K562 (cell line): ENCODE measurements at regions not wholly inside any gene's neighbourhood (a gene's known extent, or its start where the extent isn't known, plus 50 kb on each side); places are given as distances from the start of the nearest gene placed in this dataset.

Experiments used
- HNRNPLL ChIP-seq: fragments of 200-400 bp; formaldehyde crosslinking; IDR thresholded peaks from 2 replicates; pipeline ENCODE4 v1.6.1; 2017; ENCODE audit warnings: low read length, low read depth, mild to moderate bottlenecking; ENCODE audit not compliant: poor library complexity, severe bottlenecking
- NFXL1 ChIP-seq: fragments of 450-650 bp; formaldehyde crosslinking; IDR thresholded peaks from 2 replicates; pipeline ENCODE4 v1.4.0; 2021; ENCODE audit warnings: mild to moderate bottlenecking
- POLR2A ChIP-seq: fragments of 450-650 bp; conservative IDR thresholded peaks from 2 replicates; pipeline ENCODE4 v1.6.1; 2016
- RBM17 ChIP-seq: fragments of 200-400 bp; formaldehyde crosslinking; IDR thresholded peaks from 2 replicates; pipeline ENCODE4 v1.6.1; 2017; ENCODE audit warnings: low read depth, mild to moderate bottlenecking, low read length, borderline replicate concordance
- RNF2 ChIP-seq: sonication (generic); IDR thresholded peaks from 2 replicates; pipeline ENCODE4 v1.6.1; 2016
- TRIM28 ChIP-seq: fragments of 450-650 bp; IDR thresholded peaks from 2 replicates; pipeline ENCODE4 v1.6.1; 2017
- TF ChIP-seq, protein P1 (sequence below): fragments of 450-650 bp; IDR thresholded peaks from 2 replicates; pipeline ENCODE4 v1.6.1; 2017; ENCODE audit warnings: antibody characterized with exemption
- TF ChIP-seq, protein P2 (sequence below): fragments of 250-450 bp; sonication (Bioruptor Pico); IDR thresholded peaks from 2 replicates; pipeline ENCODE4 v1.6.1; 2021; ENCODE audit warnings: mild to moderate bottlenecking
- TF ChIP-seq, protein P3 (sequence below): fragments of 450-650 bp; IDR thresholded peaks from 2 replicates; pipeline ENCODE4 v1.6.1; 2014; ENCODE audit warnings: low read depth, mild to moderate bottlenecking, moderate library complexity, borderline replicate concordance

GRCh38 chr5:125976421-125977000 is 446.7 kb upstream of the GRAMD2B start (continued):
- TF ChIP-seq, protein P1, sequence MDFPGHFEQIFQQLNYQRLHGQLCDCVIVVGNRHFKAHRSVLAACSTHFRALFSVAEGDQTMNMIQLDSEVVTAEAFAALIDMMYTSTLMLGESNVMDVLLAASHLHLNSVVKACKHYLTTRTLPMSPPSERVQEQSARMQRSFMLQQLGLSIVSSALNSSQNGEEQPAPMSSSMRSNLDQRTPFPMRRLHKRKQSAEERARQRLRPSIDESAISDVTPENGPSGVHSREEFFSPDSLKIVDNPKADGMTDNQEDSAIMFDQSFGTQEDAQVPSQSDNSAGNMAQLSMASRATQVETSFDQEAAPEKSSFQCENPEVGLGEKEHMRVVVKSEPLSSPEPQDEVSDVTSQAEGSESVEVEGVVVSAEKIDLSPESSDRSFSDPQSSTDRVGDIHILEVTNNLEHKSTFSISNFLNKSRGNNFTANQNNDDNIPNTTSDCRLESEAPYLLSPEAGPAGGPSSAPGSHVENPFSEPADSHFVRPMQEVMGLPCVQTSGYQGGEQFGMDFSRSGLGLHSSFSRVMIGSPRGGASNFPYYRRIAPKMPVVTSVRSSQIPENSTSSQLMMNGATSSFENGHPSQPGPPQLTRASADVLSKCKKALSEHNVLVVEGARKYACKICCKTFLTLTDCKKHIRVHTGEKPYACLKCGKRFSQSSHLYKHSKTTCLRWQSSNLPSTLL: no peak
- no peak for TF ChIP-seq RNF2
- TF ChIP-seq POLR2A: no peak
- TF ChIP-seq TRIM28: no peak
- TF ChIP-seq, protein P2, sequence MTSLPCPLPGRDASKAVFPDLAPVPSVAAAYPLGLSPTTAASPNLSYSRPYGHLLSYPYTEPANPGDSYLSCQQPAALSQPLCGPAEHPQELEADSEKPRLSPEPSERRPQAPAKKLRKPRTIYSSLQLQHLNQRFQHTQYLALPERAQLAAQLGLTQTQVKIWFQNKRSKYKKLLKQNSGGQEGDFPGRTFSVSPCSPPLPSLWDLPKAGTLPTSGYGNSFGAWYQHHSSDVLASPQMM (CRISPR knock-in tag): no peak
- no peak for TF ChIP-seq HNRNPLL
- TF ChIP-seq NFXL1 (CRISPR knock-in tag): no peak
- TF ChIP-seq, protein P3, sequence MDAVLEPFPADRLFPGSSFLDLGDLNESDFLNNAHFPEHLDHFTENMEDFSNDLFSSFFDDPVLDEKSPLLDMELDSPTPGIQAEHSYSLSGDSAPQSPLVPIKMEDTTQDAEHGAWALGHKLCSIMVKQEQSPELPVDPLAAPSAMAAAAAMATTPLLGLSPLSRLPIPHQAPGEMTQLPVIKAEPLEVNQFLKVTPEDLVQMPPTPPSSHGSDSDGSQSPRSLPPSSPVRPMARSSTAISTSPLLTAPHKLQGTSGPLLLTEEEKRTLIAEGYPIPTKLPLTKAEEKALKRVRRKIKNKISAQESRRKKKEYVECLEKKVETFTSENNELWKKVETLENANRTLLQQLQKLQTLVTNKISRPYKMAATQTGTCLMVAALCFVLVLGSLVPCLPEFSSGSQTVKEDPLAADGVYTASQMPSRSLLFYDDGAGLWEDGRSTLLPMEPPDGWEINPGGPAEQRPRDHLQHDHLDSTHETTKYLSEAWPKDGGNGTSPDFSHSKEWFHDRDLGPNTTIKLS: no peak
- no peak for TF ChIP-seq RBM17
